NCI-H146 treated with DMSO at 0.1 percent for 48 hours (cell line): ENCODE measurements at regions not wholly inside any gene's neighbourhood (a gene's known extent, or its start where the extent isn't known, plus 50 kb on each side); places are given as distances from the start of the nearest gene placed in this dataset.
"Not testable (repeated sequence)": the region's sequence is repeated elsewhere in the genome, so short reads cannot be mapped to it uniquely, and the experiment has no call there.

Source experiments
- DNase-seq: peaks from one replicate; lab custom pipeline; 2025; ENCODE audit not compliant: unreplicated experiment; lab: John Stamatoyannopoulos, UW

- no peak for DNase-seq
These were observed 78.9 kb upstream of the ZNF280D start for GRCh38 chr15:56812221-56812620.

DNA sequence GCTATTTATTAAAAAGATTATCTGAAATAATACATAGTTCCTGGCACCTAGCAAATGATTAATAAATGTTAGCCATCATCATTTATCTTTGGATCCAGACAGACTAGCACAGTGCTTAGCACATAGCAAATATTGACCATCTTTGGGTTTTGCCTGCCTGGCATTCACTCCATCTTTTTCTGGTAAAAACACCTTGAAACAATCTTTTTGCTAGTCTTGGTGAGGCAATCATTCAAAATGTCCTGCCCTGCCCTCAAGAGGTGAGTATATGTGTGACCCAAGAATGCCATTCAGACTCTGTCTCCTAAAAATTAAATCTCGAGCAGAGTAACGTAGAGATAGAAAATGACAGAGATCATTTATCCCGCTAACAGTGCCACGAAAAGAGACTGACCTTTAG, 78.3 kb upstream of the ZNF280D start:
- DNase-seq: no peak

GRCh38 chr15:56808160-56808559, 74.9 kb upstream of the ZNF280D start:
- DNase-seq: no peak

GRCh38 chr15:56806148-56806536, 72.8 kb upstream of the ZNF280D start:
- no peak for DNase-seq

- no peak for DNase-seq
These were observed 72.3 kb upstream of the ZNF280D start for GRCh38 chr15:56805466-56806147.

GRCh38 chr15:56804938-56805337, 71.6 kb upstream of the ZNF280D start:
- no peak for DNase-seq

- DNase-seq: no peak
These were observed 71.0 kb upstream of the ZNF280D start for GRCh38 chr15:56804279-56804678.

- DNase-seq: no peak
These were observed 68.9 kb upstream of the ZNF280D start for GRCh38 chr15:56802161-56802560.

DNA sequence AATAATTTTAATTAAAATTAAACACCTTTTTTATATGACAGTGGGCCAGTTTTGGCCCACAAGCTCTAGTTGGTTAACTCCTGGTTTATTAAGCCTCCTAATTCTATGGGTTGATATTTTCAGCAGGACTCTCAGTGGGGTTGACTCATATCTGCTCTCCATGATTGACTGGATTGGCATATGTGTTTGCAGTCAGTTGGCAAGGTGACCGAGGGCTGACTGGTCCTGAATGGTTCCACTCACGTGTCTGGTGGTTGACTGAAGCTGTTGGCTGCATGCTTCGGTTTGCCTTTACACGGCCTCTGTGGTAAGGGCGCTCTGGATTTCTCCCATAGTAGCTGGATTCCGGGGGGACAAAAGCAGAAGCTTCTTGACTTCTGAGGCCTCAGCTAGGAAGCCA, 65.3 kb upstream of the ZNF280D start:
- no peak for DNase-seq

- DNase-seq: no peak
These were observed 64.5 kb upstream of the ZNF280D start for GRCh38 chr15:56797720-56798275.

- DNase-seq: no peak
These were observed 62.2 kb upstream of the ZNF280D start for GRCh38 chr15:56795502-56795901.

DNA sequence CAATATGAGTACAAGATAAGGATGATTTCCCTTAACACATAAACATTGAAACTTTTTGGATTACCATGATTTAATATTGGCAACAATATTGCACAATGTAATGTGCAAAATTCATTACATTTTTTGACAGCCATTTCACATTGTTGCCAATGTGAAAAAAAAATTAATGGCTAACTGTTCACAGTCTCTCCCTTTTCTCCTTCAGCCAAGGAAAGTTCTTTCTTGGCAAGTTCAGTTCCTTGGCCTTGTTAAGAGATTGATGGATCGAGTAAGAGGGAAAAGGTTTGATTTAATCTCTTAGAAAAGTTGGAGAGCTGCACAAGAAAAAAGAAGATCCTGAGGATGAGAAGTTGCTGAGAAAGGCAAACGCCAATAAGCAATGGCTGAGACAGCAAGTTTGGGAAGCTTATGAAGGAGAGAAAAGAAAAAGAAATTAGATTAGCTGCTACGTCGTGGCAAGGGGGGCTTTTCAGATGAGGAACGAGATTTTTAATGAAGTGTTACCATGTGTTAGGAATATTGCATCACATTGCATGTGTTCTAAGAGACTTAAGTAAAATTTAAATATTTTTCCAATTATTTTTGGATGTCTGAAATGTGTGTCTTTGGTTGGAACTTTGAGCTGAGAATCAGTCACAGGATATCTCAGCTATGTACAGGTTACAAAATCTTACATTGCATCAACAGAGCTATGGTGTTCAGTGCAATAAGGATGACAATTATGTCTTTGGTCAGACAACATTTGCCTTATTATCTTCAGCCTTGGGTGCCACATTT, 61.4 kb upstream of the ZNF280D start:
- no peak for DNase-seq

- no peak for DNase-seq
These were observed 60.9 kb upstream of the ZNF280D start for GRCh38 chr15:56794165-56794552.

DNA sequence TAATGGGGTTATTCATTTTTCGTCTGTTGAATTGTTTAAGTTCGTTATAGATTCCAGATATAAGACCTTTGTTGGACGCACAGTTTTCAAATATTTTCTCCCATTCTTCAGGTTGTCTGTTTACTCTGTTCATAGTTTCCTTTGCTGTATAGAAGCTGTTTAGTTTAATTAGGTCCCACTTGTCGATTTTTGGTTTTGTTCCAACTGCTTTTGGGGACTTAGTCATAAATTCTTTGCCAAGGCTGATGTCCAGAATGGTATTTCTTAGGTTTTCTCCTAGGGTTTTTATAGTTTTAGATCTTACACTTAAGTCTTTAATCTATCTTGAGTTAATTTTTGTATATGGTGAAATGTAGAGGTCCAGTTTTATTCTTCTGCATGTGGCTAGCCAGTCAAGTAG, 58.9 kb upstream of the ZNF280D start:
- DNase-seq: no peak

DNA sequence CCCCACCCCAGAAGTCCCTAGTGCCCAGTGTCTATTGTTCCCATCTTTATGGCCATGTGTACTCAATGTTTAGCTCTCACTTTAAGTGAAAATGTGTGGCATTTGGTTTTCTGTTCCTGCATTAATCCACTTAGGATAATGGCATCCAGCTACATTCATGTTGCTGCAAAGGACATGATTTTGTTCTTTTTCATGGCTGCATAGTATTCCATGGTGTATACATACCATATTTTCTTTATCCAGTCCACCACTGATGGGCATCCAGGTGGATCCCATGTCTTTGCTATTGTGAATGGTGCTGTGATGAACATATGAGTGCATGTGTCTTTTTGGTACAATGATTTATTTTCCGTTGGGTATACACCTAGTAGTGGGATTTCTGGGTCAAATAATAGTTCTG, 58.2 kb upstream of the ZNF280D start:
- DNase-seq: not testable (repeated sequence)

DNA sequence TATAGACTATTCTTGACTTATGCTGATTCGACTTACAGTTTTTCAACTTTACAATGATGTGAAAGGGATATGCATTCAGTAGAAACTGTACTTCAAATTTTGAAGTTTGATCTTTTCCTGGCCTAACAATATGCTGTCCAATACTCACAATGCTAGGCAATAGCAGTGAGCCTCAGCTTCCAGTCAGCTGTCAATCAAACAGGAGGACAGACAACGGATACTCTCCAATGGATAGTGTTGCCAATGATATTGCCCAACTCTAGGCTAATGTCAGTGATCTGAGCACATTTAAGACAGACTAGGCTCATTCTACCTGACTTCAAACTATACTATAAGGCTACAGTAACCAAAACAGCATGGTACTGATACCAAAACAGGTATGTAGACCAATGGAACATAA, 55.0 kb upstream of the ZNF280D start:
- DNase-seq: no peak

DNA sequence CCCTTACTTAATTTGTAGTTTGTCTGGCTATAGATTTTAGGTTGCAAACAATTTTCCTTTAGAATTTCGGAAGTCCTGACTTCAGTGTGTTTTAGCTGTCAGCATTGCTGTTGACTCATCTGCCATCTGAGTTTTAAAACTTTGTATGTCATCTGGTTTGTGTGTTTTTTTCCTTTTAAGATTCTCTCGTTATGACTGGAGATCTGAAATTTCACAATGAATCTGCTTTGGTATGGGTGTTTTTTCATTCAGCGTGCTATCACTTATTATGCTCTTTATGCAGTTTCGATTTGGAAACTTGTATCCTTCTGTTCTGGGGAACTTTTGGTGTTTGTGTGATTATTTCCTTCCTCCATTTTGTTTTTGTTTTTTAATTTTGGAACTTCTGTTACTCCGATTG, 53.7 kb upstream of the ZNF280D start:
- no peak for DNase-seq

- DNase-seq: no peak
These were observed 50.8 kb upstream of the ZNF280D start for GRCh38 chr15:56783857-56784661.

- DNase-seq: no peak
These were observed 50.0 kb upstream of the ZNF280D start for GRCh38 chr15:56783156-56783856.
